Cardiac muscle cell (in vitro differentiated cells and primary cell): ENCODE measurements at regions not wholly inside any gene's neighbourhood (a gene's known extent, or its start where the extent isn't known, plus 50 kb on each side); places are given as distances from the start of the nearest gene placed in this dataset.
"Not testable (repeated sequence)": the region's sequence is repeated elsewhere in the genome, so short reads cannot be mapped to it uniquely, and the experiment has no call there.

Source experiments
- DNase-seq, 2 donors: peaks; one replicate each; pipeline versions ENCODE4 v3.0.0 to v3.0.0-alpha.2; 2010 to 2017; ENCODE audit warnings: low read depth in 1 of 2, low spot score in 1 of 2
- H3K27ac ChIP-seq: fragments of 200-600 bp; sonication (generic); 2 replicates; pipeline ENCODE4 v1.5.1; 2016
- H3K27me3 ChIP-seq: fragments of 200-600 bp; sonication (generic); 2 replicates; pipeline ENCODE4 v1.6.0; 2016; ENCODE audit warnings: control low read depth
- H3K36me3 ChIP-seq: fragments of 200-600 bp; sonication (generic); 2 replicates; pipeline ENCODE4 v1.5.1; 2016; ENCODE audit warnings: control low read depth
- H3K4me1 ChIP-seq: fragments of 200-600 bp; sonication (generic); 2 replicates; pipeline ENCODE4 v1.8.1; 2017; ENCODE audit warnings: low read depth, mild to moderate bottlenecking, mixed run types
- H3K4me3 ChIP-seq: fragments of 200-600 bp; sonication (generic); 2 replicates; pipeline ENCODE4 v1.5.1; 2016; ENCODE audit warnings: mild to moderate bottlenecking
- H3K9me3 ChIP-seq: fragments of 200-600 bp; sonication (generic); 2 replicates; pipeline ENCODE4 v1.5.1; 2017; ENCODE audit warnings: low read depth, mild to moderate bottlenecking, control low read depth
- CTCF ChIP-seq: IDR thresholded peaks from 2 replicates; pipeline ENCODE4 v1.5.1; 2012; ENCODE audit warnings: low read depth, mild to moderate bottlenecking, low read length

- Histone ChIP-seq H3K4me3 (no peak overlapping the region), H3K9me3 (no peaks in the 10 kb centered on the region), H3K4me1 (no peaks in the 10 kb centered on the region), H3K27me3 (no peaks in the 10 kb centered on the region), H3K36me3 (no peaks in the 10 kb centered on the region), H3K27ac (no peak overlapping the region)
- no peak for DNase-seq
- TF ChIP-seq CTCF: no peak
These were observed 144.3 kb downstream of the KBTBD8 start for GRCh38 chr3:67142432-67142831.

- H3K4me1 ChIP-seq: no peaks in the 10 kb centered on the region
- no peaks in the 10 kb centered on the region for H3K9me3 ChIP-seq
- H3K36me3 ChIP-seq: no peaks in the 10 kb centered on the region
- DNase-seq: no peak
- H3K4me3 ChIP-seq: no peak overlapping the region
- H3K27me3 ChIP-seq: no peaks in the 10 kb centered on the region
- no peak for TF ChIP-seq CTCF
- H3K27ac ChIP-seq: no peak overlapping the region
These were observed 147.6 kb downstream of the KBTBD8 start for GRCh38 chr3:67145738-67146137.

GRCh38 chr3:67154429-67154828, 156.3 kb downstream of the KBTBD8 start:
- H3K4me3 ChIP-seq: no peak overlapping the region
- no peak for DNase-seq

GRCh38 chr3:67167481-67167880, 169.4 kb downstream of the KBTBD8 start:
- no peak for DNase-seq
- no peaks in the 10 kb centered on the region for H3K27me3 ChIP-seq
- no peaks in the 10 kb centered on the region for H3K9me3 ChIP-seq
- H3K36me3 ChIP-seq: no peaks in the 10 kb centered on the region
- no peak for TF ChIP-seq CTCF
- no peaks in the 10 kb centered on the region for H3K4me1 ChIP-seq
- no peak overlapping the region for H3K4me3 ChIP-seq
- H3K27ac ChIP-seq: no peak overlapping the region

More at GRCh38 chr3:67154429-67154828, 156.3 kb downstream of the KBTBD8 start:
- Histone ChIP-seq H3K27ac (no peak overlapping the region), H3K4me1 (no peaks in the 10 kb centered on the region), H3K36me3 (no peaks in the 10 kb centered on the region), H3K27me3 (no peaks in the 10 kb centered on the region), H3K9me3 (no peaks in the 10 kb centered on the region)
- TF ChIP-seq CTCF: no peak

GRCh38 chr3:67171841-67172240, 173.7 kb downstream of the KBTBD8 start:
- no peaks in the 10 kb centered on the region for H3K27me3 ChIP-seq
- TF ChIP-seq CTCF: no peak
- H3K4me3 ChIP-seq: no peak overlapping the region
- no peak overlapping the region for H3K27ac ChIP-seq
- H3K4me1 ChIP-seq: no peaks in the 10 kb centered on the region
- no peaks in the 10 kb centered on the region for H3K36me3 ChIP-seq
- no peak for DNase-seq
- no peaks in the 10 kb centered on the region for H3K9me3 ChIP-seq

- H3K36me3 ChIP-seq: not testable (repeated sequence)
These were observed 175.0 kb downstream of the KBTBD8 start for GRCh38 chr3:67173130-67173529.

More at GRCh38 chr3:67173130-67173529, 175.0 kb downstream of the KBTBD8 start:
- not testable (repeated sequence) for H3K4me3 ChIP-seq, H3K27ac ChIP-seq, H3K9me3 ChIP-seq, H3K27me3 ChIP-seq, DNase-seq, H3K4me1 ChIP-seq
